Fibroblast of mammary gland (primary cell): ENCODE measurements at regions not wholly inside any gene's neighbourhood (a gene's known extent, or its start where the extent isn't known, plus 50 kb on each side); places are given as distances from the start of the nearest gene placed in this dataset.

Source experiments
- DNase-seq: peaks from one replicate; pipeline ENCODE4 v3.0.0-alpha.2; 2010; ENCODE audit warnings: low read depth
- H3K4me3 ChIP-seq: 2 replicates; pipeline ENCODE4 v1.5.1; 2011; ENCODE audit warnings: low read depth, mild to moderate bottlenecking, low read length, moderate library complexity; ENCODE audit not compliant: control insufficient read depth
- TF ChIP-seq, protein P1 (sequence below): conservative IDR thresholded peaks from 2 replicates; pipeline ENCODE4 v1.5.1; 2011; ENCODE audit warnings: low read depth, low read length, inconsistent platforms; ENCODE audit not compliant: control insufficient read depth, insufficient read depth

DNA sequence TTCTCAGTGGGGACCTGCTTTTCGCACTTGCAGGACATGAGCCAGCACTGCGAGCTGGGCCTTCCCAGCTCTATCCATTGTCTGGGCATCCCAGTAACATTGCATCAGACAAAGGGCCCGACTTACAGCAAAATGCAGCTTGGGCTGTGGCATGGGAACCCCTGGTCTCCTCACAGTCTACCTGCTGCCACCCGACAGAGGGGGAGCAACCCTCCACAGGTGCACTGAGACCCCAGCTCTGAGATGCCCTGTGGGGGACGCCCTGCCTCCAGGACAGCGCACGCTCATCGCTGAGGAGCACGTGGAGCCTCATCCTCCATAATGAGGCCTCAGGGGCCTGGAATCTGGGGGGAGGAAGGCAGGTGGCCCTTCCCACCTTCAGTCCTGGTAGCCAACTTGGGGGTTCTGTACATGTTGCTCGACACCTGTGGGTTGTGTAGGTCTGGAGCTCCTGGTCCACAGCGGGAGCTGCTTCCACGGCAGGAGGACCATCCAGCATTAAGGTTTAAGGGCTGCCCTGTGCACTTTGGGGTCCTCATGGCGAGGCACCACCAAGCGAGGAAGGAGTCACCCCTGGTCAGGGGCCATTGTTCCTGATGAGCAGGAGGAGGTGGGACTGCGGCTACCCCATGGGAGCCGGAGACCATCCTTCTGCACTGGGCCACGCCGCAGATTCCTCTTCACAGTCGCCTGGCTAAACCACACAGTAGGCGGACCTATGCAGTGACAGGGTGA lies 376.5 kb upstream of the IRX1 start:
- no peak for DNase-seq
- TF ChIP-seq, protein P1, sequence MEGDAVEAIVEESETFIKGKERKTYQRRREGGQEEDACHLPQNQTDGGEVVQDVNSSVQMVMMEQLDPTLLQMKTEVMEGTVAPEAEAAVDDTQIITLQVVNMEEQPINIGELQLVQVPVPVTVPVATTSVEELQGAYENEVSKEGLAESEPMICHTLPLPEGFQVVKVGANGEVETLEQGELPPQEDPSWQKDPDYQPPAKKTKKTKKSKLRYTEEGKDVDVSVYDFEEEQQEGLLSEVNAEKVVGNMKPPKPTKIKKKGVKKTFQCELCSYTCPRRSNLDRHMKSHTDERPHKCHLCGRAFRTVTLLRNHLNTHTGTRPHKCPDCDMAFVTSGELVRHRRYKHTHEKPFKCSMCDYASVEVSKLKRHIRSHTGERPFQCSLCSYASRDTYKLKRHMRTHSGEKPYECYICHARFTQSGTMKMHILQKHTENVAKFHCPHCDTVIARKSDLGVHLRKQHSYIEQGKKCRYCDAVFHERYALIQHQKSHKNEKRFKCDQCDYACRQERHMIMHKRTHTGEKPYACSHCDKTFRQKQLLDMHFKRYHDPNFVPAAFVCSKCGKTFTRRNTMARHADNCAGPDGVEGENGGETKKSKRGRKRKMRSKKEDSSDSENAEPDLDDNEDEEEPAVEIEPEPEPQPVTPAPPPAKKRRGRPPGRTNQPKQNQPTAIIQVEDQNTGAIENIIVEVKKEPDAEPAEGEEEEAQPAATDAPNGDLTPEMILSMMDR, result no peak
- H3K4me3 ChIP-seq, result no peak overlapping the region

DNA sequence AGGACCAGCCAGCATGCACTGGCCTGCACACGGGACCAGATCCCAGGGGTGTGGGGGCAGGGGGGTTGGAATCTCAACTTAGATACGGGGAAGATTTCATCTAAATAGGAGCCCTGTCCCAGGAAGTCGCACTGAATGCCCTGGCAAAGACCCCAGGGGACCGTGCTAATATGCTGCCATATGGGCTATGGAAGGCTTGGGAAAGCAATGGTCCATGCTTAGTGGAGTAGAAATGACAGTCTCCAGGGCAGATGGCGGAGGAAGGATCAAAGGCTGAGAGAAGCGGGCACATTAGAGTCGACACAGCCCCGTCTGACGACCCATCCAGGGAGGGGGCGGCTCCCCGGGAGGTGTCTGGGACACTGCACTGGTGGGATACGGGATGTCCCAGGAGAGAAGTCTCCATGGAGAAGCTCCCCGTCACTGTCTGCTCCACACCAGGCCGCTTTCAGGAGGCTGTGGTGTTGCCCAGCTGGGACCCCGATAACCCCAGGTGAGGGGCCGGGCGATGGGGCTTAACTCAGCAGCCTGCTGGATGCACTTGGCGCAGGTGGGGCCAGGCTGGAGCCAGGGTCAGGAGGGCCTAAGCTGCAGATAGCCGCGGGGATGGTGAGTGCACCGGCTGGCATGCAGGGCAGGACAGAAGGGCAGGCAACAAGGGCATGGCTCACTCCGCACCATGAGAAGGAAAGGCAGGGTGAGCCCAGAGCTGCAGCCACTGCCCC lies 377.7 kb upstream of the IRX1 start:
- TF ChIP-seq, protein P1, result no peak
- DNase-seq, result no peak
- no peak overlapping the region for H3K4me3 ChIP-seq

- no peak for DNase-seq
- TF ChIP-seq, protein P1, result no peak
- no peak overlapping the region for H3K4me3 ChIP-seq
These were observed 378.5 kb upstream of the IRX1 start for GRCh38 chr5:3217114-3217513.

- TF ChIP-seq, protein P1, result no peak
- no peak for DNase-seq
- no peak overlapping the region for H3K4me3 ChIP-seq
These were observed 379.2 kb upstream of the IRX1 start for GRCh38 chr5:3216386-3216785.

- no peak overlapping the region for H3K4me3 ChIP-seq
- TF ChIP-seq, protein P1, result no peak
- DNase-seq, result no peak
These were observed 380.7 kb upstream of the IRX1 start for GRCh38 chr5:3214838-3215374.

DNA sequence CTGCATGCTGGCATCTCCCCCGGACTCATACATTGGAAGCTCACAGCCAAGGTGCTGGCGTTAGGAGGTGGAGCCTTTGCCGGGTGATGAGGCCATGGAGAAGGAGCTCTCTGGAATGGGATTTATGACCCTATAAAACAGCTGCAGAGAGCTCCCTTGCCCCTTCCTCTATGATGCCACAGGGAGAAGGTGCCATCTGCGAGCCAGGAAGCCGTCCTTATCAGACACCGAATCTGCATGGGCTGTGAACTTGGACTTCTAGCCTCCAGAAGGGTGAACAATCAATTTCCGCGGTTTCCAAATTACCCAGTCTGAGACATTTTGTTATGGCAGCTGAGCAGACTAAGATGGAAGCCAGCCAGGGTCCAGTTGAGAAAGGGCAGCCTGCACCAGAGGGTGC lies 381.2 kb upstream of the IRX1 start:
- no peak for DNase-seq
- H3K4me3 ChIP-seq, result no peak overlapping the region
- TF ChIP-seq, protein P1, result no peak
